Thyroid gland (tissue), 4 donors: ENCODE measurements at regions not wholly inside any gene's neighbourhood (a gene's known extent, or its start where the extent isn't known, plus 50 kb on each side); places are given as distances from the start of the nearest gene placed in this dataset.
"Not testable (repeated sequence)": the region's sequence is repeated elsewhere in the genome, so short reads cannot be mapped to it uniquely, and the experiment has no call there.

Experiments
- POLR2A ChIP-seq, 2 donors: fragments of 450-650 bp; IDR thresholded peaks; one replicate each; pipeline ENCODE4 v1.6.1; 2017; ENCODE audit warnings: antibody characterized with exemption in 2 of 2, mild to moderate bottlenecking in 2 of 2, moderate library complexity in 1 of 2
- TF ChIP-seq, protein P1 (sequence below), 6 experiments: fragments of 200-600 bp in 3 of 6; fragments of 450-650 bp in 3 of 6; sonication (generic) in 3 of 6; IDR thresholded peaks; one replicate each; pipeline ENCODE4 v1.5.1; 2016 to 2019; ENCODE audit warnings: antibody characterized with exemption in 6 of 6, mild to moderate bottlenecking in 2 of 6, inconsistent platforms in 1 of 6, moderate library complexity in 1 of 6

DNA sequence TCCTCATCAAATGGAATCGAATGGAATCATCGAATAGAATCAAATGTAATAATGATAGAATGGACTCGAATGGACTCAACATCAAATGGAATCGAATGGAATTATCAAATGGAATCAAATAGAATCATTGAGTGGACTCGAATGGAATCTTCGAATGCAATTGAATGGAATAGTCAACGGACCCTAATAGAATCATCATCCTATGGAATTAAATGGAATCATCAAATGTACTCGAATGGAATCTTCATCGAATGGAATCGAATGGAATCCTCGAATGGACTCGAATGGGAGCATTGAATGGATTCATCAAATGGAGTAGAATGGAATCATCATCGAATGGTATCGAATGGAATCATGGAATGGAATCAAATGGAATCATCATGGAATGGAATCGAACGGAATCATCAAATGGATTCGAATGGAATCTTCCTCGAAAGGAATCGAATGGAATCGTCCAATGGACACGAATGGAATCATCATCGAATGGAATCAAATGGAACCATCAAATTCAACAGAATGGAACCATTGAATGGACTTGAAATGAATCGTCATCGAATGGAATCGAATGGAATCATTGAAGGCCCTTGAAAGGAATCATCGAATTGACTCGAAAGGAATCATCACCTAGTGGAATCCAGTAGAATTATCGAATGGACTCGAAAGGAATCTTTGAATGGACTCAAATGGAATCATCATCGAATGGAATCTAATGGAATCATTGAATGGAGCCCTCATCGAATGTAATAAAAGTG is 224.9 kb downstream of the SHCBP1 start:
- TF ChIP-seq POLR2A (IDR thresholded peaks at IDR 0.05): not testable (repeated sequence)
- TF ChIP-seq, protein P1, sequence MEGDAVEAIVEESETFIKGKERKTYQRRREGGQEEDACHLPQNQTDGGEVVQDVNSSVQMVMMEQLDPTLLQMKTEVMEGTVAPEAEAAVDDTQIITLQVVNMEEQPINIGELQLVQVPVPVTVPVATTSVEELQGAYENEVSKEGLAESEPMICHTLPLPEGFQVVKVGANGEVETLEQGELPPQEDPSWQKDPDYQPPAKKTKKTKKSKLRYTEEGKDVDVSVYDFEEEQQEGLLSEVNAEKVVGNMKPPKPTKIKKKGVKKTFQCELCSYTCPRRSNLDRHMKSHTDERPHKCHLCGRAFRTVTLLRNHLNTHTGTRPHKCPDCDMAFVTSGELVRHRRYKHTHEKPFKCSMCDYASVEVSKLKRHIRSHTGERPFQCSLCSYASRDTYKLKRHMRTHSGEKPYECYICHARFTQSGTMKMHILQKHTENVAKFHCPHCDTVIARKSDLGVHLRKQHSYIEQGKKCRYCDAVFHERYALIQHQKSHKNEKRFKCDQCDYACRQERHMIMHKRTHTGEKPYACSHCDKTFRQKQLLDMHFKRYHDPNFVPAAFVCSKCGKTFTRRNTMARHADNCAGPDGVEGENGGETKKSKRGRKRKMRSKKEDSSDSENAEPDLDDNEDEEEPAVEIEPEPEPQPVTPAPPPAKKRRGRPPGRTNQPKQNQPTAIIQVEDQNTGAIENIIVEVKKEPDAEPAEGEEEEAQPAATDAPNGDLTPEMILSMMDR (IDR thresholded peaks at IDR 0.05): not testable (repeated sequence)
